ENCODE measurements at regions not wholly inside any gene's neighbourhood (a gene's known extent, or its start where the extent isn't known, plus 50 kb on each side); places are given as distances from the start of the nearest gene placed in this dataset.

DNA sequence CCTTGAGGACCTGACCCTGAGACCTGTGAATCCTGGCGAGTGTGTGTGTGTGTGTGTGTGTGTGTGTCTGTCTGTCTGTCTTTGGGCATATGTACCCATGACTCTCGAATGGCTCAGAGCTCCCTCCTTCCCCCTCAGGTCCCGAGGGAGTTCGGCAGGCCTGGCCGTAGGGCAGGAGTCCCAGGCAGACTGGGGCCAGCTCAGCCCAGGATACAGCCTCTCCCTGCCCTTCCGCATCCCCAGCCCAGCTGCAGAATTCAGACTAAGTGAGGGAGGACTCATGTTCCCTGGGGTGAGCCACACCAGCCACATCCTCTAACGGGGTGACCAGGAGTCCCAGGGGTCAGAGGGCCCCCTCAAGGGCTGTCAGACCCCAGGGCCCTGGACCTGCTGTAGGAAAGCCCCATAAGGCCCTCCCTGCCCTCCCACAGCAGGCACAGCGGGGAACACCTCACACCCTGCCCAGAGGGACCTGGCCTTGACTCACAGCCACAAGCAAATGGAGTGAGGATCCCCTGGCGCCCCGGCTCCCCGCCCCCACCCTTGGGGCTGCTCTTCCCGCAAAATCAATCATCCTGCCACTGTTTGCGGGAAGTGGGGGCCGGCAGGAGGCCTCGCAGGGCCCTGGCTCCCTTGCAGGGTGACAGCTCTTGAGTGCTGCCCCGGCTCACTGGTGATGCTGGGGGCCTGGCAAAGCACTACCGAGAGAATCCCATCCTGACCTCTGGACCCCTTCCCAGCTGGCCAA, 101.7 kb upstream of the CASZ1 start:
- DNase-seq = no peak

DNA sequence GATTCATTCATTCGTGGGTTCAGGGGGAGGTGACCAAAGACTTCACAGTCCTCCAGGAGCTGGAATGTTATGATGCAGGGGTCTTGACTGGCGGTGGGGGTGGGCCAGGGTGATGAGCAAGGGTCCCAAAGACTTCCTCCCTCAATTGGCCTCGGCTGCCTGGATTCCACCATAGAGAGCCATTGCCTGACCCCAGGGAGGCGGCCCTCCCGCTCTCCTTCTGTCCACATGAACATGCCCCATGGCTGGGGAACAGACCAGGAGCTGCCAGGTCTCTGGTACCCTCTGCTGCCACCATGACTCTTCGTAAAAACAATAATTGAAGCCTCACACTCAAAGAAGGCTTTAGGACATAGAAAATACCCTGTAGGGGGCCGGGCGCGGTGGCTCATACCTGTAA, 102.5 kb upstream of the CASZ1 start:
- DNase-seq = no peak

DNA sequence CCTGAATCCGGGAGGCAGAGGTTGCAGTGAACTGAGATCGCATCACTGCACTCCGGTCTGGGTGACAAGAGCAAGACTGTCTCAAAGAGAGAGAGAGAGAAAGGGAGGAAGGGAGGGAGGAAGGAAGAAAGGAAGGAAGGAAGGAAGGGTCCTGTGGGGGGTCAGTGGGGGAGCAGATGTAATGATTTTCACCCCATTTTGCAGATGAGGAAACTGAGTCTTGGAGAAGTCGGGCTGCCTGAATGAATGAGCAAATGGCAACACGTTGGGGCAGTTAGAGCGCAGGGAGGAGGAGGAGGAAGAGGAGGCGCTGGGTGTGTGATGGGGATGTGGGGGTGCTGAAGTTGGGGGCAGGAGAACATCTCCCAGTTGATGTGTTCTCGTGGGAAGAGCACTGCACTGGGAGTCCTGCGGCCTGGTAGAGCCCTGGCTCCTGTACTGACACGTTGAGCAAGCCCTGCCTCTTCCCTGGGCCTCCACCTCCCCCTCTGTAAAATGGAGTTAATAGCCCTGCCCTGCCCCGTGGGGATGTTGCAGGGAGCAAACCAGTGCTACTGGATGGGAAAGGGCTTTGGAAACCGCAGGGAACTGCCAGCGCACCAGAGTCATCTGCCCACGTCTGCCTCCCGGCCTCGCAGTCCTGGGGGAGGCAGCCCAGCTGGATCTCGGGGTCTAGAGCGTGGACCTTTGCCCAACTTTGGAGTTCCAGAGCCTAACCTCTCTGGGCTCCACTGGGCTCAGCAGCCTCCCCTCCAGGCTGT, 103.2 kb upstream of the CASZ1 start:
- no peak for DNase-seq

DNA sequence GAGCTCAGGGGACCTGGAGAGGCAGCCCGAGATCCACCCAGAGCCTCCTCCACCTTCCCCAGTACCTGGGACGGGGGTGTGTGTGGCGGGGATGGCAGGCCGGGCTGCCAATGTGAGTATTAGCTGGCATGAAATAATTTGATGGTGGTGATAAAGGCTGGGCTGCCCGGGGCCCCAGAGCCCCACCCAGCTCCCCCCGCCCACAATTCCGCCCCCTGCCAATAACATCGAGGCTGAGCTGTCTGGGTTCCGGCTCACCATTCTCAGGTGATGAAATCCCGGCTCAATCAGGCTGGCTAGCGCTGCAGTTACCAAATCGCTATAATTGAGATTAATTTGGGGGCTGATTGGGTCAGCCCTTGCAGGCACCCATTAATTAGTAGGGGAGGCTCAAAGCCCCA, 103.8 kb upstream of the CASZ1 start:
- DNase-seq = no peak

DNA sequence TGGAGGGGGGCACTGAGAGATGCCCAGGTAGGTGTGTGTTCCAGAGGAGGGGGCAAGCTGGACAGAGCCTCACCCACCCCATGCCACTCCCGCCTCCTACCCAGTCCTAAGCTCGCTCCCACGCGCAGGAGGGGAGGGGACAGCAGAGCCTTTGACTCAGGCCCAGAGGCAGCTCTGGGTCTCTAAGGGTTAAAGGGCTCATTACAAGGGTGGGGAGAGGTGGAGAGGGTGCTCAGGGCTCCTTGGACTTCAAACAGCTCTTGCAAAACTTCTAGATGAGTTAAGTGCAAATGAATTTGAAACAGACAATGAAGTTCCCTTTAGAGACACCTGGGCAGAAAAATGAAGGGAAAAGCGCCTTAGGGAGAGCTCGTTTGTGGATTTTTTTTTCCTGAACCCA, 104.2 kb upstream of the CASZ1 start:
- DNase-seq = no peak

DNA sequence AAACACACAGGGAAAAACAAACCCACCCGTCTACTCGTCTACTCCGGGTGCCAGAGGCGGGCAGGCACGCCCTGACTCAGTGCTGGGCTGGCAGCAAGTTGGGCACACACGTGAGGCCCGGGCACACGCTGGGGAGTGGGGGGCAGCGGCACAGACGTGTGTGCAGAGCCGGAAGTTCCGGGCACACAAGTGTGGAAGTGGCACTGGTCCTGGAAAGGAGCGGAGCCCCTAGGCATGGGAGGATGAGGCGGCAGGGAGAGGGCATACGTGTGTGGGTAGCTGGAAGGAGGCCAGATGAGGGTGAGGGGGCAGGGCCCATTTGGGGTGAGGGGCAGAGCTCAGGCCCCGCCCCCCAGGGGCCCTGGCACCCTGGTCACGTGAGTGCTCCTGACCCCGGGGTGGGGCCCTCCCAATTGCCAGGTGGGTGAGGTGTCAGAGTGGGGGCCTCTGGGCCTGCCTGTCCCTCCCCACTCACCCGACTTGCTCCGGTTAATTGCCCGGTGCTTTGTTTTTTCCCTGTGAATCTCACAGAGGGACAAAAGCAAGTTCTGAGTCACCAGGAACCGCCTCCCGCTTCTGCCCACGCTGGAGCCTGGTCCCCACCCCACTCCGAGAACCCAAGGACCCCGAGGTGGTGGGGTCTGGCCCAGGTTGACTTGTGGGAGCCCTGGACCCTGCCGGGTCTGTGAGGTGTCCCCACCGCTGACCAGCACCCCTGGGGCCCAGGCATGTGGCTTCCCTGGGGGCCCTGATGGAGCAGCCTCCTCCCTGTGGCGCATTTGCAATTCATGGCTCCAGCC, 104.8 kb upstream of the CASZ1 start:
- DNase-seq = no peak

DNA sequence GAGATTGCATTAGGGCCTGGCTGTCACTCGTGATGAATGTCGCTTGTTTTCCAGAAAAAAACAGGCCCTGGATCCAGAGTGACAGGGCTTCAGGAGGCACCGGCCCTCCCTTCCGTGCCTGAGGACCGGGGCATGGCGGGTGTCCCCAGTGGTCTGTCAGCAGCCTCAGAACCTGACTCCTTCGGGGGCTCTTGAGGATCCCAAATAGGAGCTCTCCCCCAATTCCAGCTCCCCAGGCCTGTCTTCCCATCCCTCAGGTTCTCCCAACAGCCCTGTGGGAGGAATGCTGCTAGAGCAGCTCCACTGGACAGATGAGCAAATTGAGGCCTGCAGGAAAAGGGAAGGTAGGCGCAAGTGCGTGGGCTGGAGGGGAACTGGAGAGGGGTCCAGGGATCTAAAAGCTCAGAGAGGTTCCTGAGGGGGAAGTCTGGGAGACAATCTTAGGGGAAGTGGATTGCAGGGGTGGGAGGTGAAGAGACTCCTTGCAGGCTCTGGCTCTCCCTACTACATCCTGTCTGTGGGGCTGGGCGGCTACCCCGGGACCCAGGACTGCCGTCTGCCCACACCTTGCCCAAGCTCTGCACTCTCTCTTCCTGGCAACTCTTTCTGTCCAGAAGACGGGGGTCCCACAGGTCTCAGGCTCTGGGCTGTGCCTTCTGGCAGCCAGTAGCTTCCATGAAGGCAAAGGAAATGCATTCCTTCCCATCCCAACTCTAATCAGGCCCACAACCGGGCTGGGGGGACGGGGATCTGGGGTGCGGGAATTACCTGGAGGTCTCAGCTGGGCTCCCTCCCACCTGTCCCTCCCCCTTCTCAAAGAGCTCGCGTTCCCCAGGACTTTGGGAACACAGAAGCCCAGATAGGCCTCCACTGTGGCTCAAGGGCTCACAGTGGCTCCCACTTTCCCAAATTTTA, 105.7 kb upstream of the CASZ1 start:
- DNase-seq = no peak

DNA sequence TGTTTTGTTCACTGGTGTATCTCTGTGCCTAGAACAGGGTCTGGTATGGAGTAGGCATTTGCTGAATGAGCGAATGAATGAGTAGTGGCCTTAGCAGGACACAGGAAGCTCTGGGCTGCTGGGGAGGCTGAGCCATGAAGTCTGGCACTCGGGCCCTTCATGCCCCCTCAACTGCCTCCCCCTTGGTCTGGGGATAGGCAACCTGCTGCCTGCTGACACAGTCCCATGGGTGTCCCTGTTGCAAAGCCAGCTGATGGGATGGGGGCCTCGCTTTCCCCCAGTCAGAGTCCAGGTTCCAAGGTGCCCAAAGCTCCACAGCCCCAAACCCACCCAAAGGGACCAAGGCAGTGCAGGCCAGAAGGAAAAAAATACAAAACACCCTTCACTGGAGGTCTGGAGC, 107.0 kb upstream of the CASZ1 start:
- DNase-seq = no peak

DNA sequence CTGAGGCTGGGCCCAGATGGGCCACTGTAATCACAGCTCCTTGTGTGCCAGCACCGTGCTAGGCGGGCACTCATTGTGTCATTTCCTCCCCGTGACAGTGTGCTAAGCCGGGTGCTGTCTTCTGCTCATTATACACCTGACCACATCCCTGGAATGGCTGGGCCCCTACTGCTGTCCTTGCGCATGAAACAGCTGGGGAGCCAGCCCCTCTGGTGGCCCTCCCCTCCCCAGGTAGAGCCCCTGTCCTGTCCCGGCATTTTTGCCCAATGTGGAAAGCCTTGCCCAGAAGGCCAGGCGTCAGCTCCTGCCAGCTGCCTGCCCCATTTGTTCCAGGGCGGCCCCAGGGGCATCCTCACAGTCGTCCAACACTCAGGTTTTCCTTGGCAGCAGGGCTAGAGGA, 107.4 kb upstream of the CASZ1 start:
- no peak for DNase-seq

DNA sequence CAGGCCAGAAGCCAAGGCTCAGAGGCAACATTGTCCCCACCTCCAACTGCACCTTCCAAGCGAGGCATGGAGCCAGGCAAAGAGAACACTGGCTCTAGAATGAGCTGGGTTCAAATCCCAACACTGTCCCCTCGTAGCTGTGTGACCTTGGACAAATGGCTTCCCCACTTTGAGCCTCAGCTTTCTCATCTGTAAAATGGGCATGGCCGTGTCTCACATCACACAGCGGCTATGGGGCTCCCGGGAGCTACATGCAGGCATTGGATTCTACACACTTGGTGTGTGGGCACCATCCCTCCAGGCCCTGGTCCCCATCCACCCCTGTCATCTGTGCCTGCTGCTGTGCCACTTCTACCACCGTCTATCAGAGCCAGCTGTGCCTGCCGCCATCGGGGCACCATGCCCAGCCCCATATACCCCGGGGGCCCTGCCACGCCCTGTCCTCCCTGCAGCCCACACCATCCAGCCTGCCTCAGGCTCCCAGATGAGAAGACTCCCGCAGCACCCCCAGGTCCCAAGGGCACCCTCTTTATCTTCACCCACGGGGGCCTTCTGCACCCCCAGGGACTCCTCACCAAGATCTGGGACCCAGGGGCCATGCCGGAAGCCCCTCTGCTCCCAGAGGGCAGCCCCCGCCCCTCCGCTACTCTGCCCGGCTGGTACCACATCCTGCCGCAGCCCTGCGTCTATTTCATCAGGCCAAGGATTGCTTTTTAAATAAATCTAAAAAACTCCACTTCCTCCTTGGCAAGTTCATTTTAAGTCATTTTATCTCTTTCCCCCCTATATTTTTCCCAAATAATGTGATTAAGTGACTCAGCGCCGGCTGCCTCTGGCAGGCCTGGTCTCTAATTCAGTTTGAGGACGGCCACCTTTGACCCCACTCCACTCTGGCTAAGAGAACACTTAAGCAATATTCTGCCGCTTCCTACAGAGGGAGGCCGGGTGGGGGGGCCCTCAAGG, 107.8 kb upstream of the TARDBP start:
- DNase-seq = peak; percentile 94

DNA sequence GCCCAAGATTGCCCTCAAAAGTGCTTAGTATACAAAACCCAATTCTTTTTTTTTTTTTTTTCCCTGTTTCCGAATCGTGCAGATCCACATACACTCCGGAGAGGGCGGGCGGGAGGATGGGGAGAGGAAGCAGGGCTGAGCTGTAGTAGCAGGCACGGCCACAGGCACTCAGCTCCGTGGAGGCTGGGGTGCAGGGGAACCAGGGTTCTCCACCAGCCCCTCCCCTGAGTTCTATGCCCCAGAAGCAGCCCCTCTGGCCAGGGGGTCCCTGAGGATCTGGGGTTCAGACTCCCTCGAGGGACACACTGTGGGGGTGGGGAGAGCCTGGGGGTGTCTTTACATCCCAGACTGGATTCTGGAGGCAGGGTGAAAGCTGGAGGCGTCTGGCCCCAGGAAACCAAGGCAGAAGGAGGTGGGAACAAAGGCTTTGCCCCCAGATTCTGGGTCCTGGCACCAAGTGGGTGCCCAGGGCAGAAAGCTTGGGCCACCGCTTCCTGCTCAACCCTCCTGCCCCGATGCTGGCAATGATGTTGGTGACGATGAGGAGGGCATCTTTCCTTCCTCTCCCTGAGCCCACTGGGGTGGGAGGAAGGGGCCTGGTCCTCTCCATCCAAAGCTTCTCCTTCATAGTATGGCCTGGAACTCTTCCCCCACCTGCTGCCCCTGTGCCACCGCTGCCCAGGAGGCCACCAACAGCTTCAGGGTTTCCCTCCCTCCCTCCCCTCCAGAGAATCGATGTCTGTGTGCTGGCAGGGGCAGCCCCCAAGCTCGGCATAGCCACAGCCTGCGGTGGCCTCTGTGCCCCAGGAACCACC, 106.4 kb upstream of the TARDBP start:
- DNase-seq = no peak

DNA sequence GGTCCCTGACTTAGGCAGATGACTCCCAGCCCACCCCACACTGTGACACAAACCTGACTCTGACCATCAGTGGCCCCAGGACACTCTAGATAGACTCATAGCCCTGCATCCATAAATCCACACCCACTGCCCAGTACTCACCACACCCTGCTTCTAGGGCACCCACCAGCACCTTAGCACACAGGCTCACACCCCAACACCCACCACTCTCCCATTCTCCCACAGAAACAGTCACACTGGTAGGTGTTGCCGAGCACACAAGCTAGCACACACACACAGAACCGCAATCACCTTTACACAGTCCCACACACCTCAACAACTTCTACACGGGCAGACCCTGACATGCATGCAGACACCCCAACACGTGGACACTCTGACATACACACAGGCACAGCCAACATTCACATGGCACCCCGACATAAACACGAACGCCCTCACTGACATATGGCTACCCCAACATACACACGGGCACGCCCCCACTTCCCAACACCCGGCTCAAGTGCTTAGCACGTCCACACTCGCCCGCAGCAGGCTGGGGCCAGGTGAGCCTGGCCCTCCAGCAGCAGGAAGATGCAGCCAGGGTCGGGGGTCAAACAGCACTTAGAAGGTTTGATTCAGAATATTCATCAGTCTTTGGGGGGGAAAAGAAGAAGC, 105.5 kb upstream of the TARDBP start:
- no peak for DNase-seq

DNA sequence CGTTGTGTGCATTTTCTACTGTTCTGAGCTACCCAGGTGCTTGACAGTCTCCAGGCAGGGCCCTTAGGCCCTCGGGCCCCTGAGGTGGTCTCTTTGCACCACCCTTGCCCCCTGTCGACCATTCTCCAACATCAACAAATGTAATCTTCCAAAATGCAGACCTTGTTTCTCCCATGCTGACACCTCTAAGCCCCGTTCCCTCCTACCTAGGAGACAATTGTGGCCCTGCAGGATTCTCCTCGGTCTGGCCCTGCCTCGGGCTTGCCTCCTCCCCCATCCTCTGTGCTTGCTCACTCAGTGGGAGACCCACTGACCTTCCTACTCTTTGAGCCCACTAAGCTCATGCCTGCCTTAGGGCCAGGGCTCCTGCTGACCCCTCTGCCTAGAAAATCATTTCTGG, 104.2 kb upstream of the TARDBP start:
- no peak for DNase-seq

DNA sequence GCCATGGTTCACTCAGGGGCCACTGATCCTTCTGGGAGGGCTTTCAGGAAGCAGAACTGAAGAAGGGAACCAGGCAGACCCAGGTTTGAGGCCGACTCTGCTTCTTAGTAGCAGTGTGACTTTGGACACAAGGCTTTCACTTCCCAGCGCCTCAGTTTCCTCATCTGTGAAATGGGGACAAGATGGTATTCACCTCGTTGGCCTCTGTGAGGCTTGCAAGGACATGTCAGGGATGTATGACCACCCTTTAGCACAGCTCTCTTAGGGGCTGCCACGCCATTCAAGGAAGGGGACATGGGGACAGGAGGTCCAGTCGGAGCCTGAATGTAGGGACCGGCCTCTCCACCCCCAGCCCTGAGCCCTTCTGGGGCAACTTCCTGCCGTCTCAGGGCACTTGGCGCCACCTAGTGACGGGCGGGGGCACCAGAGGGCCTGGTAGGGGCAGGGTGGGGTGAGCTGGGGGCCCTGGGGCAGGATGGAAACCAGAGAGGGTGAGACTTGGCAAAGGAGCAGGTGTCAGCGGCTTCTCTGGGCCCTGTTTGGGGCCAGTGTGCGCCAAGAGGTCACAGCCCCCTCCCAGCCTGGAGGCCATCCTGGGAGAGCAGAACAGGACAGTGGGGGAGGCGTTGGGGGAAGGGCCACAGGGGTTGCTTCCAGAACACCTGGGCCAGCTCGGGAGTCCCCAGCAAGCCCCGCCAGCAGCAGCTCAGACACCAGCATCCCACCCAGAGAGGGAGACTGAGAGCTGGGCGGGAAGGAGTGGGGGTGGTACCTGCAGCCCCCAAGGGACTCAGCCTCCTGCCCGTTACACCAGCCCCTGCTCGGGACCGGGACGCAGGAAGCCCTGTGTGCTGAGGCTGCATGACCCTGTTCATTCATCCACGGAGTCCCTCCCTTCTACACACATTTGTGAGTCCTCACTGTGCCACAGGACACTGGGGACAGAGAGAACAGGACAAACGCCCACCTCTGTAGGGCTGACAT, 102.5 kb upstream of the TARDBP start:
- DNase-seq = no peak

DNA sequence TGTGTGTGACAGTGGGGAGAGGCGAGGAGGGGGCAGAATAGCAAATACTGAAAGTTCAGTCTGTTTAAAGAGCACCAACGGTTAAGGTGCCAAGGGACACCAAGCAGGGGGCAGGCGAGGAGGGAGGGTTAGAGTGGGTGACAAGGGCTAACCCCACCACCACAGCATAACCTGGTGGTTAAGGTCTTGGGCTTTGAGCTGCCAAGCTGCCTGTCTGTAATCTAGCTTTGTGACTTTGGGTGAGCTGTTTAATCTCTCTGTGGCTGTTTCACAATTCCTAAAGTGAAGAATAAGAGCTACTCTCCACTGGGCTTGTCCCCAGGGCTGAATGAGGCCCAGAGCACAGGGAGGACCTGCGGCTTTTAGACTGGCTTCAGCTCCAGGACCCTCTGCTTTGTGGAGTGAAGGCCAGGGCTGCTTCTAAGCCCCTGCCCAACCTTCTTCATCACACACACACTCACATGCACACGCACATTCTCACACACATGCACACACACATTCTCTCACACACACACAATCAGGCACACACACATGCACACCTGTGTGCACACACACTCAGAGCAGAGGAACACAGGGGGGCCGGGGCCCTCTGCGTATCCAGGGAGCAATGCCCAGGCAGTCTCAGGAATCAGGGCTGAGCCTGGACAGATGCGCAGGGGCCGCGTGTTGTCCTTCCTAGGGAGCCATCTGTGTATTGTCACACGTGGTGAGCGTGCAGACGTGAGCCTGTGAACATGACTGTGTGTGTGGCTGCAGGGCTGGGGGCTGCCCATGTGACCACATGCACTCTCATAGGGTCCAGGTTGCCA, 101.6 kb upstream of the TARDBP start:
- no peak for DNase-seq

DNA sequence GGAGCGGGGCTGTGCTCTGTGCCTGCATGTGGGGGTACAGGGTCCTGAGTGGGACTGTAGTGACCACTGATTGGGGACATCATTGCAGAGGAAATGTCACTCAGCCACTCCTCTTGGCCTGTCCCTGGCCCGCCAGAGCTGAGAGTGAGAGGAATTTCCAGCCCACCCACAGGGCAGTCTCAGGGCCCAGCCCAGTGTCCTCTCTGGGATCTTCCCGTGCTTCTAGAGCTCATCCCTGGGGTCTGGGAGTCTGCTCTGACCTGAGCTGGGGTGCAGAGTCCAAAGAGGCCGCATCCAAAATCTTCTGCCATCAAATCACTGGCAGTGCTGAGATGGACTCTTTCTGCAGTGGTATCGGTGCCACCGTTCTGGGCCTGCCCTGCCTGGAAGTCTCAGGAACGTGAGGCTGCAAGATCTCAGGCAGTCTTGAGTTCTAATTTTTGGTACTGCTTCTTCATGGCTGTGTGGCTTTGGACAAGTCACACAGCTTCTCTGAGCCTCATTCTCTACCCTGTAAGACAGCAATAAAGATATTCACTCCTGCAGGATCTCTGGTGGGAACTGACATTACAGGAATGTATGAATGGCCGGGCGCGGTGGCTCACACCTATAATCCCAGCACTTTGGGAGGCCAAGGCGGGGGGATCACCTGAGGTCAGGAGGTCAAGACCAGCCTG, 100.8 kb upstream of the TARDBP start:
- DNase-seq = no peak

DNA sequence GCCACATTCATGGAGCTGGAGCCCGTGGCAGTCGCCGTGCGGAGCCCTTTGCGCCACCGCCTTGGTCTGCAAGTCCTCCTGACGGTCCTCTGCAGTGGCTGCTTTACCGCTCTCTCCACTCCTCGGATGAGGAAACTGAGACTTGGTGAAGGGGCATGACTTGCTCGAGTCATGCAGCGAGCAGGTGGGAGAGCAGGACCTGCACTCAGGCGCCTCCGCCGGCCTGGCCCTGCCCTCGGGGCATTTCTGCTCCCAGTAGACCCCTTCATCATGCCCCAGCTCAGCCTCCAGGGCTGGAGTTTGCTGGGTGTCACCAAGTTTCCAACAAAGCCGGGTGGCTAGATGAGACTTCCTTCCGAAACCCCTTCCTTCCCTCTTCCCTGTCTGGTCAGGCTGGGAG, 100.0 kb upstream of the TARDBP start:
- no peak for DNase-seq

All from NCI-H2227 treated with DMSO at 0.1 percent for 48 hours (cell line).